ENCODE measurements at regions not wholly inside any gene's neighbourhood (a gene's known extent, or its start where the extent isn't known, plus 50 kb on each side); places are given as distances from the start of the nearest gene placed in this dataset.

DNA sequence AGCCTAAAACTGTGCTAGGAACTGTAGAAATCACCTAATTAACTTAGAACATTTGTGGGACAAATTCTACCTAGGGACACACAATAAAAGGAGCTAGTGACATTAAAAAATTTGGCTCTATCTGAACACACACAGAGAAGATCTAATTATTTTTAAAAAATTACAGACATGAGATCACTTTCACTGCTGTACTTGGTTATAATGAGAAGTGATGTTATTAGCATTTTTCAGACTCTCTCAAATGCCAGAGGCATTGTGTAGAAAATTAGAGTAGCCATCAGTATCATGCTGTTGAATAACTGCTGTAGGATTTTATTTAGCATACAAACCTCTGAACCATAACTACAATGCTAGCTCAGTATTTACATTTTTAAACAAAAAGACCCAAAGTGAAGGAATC lies 109.1 kb upstream of the ANK2 start:
- TF ChIP-seq REST (IDR thresholded peaks at IDR 0.05; ENCODE audit: insufficient read depth in 1 of 2, low read depth in 2 of 2, low read length in 2 of 2) (no peak), POLR2AphosphoS5 (IDR thresholded peaks at IDR 0.05; ENCODE audit: low read depth, low read length) (no peak), FOXP2 (optimal IDR thresholded peaks at IDR 0.05; ENCODE audit: borderline replicate concordance, extremely low read depth, extremely low read length, insufficient read depth) (no peak)

GRCh38 chr4:112942077-112942476 lies 107.4 kb upstream of the ANK2 start:
- no peak for TF ChIP-seq TAF1 (IDR thresholded peaks at IDR 0.05; ENCODE audit: borderline replicate concordance, insufficient read depth, low read length)
- no peak for TF ChIP-seq SIN3A (IDR thresholded peaks at IDR 0.05; ENCODE audit: borderline replicate concordance, insufficient read depth, low read length)
- TF ChIP-seq FOXP2 (optimal IDR thresholded peaks at IDR 0.05; ENCODE audit: borderline replicate concordance, extremely low read depth, extremely low read length, insufficient read depth) = no peak
- TF ChIP-seq REST (IDR thresholded peaks at IDR 0.05; ENCODE audit: insufficient read depth in 1 of 2, low read depth in 2 of 2, low read length in 2 of 2) = no peak
- TF ChIP-seq POLR2AphosphoS5 (IDR thresholded peaks at IDR 0.05; ENCODE audit: low read depth, low read length) = no peak

DNA sequence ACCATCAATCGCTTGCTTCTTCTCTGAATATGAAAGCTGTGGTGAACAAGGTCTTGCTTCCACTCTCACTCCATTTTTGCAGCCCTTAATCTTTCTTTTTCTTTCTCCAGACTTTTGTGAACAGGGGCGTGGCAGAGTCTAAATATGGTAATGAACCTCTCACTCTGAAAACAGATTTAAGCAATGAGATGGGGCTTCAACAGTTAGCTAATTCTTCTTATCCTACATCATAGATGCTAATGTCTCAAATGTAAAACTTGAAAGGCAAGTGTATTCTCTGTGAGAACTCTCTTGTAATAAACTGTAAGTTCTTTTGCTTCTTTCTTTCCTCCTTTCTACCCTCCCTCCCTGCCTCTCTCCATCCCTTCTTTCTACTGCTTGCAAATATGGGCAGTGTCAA lies 106.5 kb upstream of the ANK2 start:
- TF ChIP-seq POLR2AphosphoS5 (IDR thresholded peaks at IDR 0.05; ENCODE audit: low read depth, low read length) = no peak
- TF ChIP-seq REST (IDR thresholded peaks at IDR 0.05; ENCODE audit: insufficient read depth in 1 of 2, low read depth in 2 of 2, low read length in 2 of 2) = no peak
- no peak for TF ChIP-seq SIN3A (IDR thresholded peaks at IDR 0.05; ENCODE audit: borderline replicate concordance, insufficient read depth, low read length)
- no peak for TF ChIP-seq TAF1 (IDR thresholded peaks at IDR 0.05; ENCODE audit: borderline replicate concordance, insufficient read depth, low read length)
- TF ChIP-seq FOXP2 (optimal IDR thresholded peaks at IDR 0.05; ENCODE audit: borderline replicate concordance, extremely low read depth, extremely low read length, insufficient read depth) = no peak

DNA sequence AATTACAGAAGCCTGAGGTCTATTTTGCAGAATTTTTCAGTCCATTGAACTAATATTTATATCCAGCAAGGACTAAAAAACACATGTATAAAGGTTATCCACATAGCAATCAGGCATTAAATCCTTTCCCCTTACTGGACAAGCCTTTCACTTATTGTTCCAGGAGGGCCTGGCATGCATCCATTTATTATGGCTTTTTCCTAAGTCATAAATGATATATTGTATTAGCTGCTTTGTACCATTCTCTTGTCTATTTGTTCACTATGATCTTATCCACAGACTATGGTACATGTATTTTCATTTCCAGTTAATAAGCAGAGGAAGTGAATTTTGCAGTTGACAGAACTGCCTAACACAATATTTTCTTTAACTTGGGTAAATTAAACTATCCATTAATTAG lies 105.4 kb upstream of the ANK2 start:
- TF ChIP-seq REST (IDR thresholded peaks at IDR 0.05; ENCODE audit: insufficient read depth in 1 of 2, low read depth in 2 of 2, low read length in 2 of 2) = no peak
- no peak for TF ChIP-seq SIN3A (IDR thresholded peaks at IDR 0.05; ENCODE audit: borderline replicate concordance, insufficient read depth, low read length)
- TF ChIP-seq TAF1 (IDR thresholded peaks at IDR 0.05; ENCODE audit: borderline replicate concordance, insufficient read depth, low read length) = no peak
- TF ChIP-seq POLR2AphosphoS5 (IDR thresholded peaks at IDR 0.05; ENCODE audit: low read depth, low read length) = no peak
- no peak for TF ChIP-seq FOXP2 (optimal IDR thresholded peaks at IDR 0.05; ENCODE audit: borderline replicate concordance, extremely low read depth, extremely low read length, insufficient read depth)

- TF ChIP-seq FOXP2 (optimal IDR thresholded peaks at IDR 0.05; ENCODE audit: borderline replicate concordance, extremely low read depth, extremely low read length, insufficient read depth) (no peak), POLR2AphosphoS5 (IDR thresholded peaks at IDR 0.05; ENCODE audit: low read depth, low read length) (no peak), SIN3A (IDR thresholded peaks at IDR 0.05; ENCODE audit: borderline replicate concordance, insufficient read depth, low read length) (no peak), REST (IDR thresholded peaks at IDR 0.05; ENCODE audit: insufficient read depth in 1 of 2, low read depth in 2 of 2, low read length in 2 of 2) (no peak), TAF1 (IDR thresholded peaks at IDR 0.05; ENCODE audit: borderline replicate concordance, insufficient read depth, low read length) (no peak)
Measured at GRCh38 chr4:112946127-112946526, 103.3 kb upstream of the ANK2 start.

All from PFSK-1 (cell line).